Progenitor cell of endocrine pancreas (in vitro differentiated cells): ENCODE measurements at regions not wholly inside any gene's neighbourhood (a gene's known extent, or its start where the extent isn't known, plus 50 kb on each side); places are given as distances from the start of the nearest gene placed in this dataset.
"Not testable (repeated sequence)": the region's sequence is repeated elsewhere in the genome, so short reads cannot be mapped to it uniquely, and the experiment has no call there.

Source experiments
- DNase-seq: peaks from one replicate; pipeline ENCODE4 v3.0.0; 2021; ENCODE audit warnings: low spot score; ENCODE audit not compliant: unreplicated experiment
- H3K27ac Mint-ChIP-seq: 2 replicates; pipeline ENCODE4 v1.8.0; 2021; ENCODE audit warnings: mild to moderate bottlenecking, moderate library complexity, mixed read lengths
- H3K27me3 Mint-ChIP-seq: 2 replicates; pipeline ENCODE4 v1.8.0; 2021; ENCODE audit warnings: mixed read lengths
- H3K36me3 Mint-ChIP-seq: 2 replicates; pipeline ENCODE4 v1.8.0; 2022; ENCODE audit warnings: mixed read lengths; ENCODE audit not compliant: insufficient read depth
- H3K4me1 Mint-ChIP-seq: 2 replicates; pipeline ENCODE4 v1.8.0; 2021; ENCODE audit warnings: low read depth, mixed read lengths
- H3K4me3 Mint-ChIP-seq: 2 replicates; pipeline ENCODE4 v1.8.0; 2021; ENCODE audit warnings: low read depth, mild to moderate bottlenecking, moderate library complexity, mixed read lengths
- H3K9me3 Mint-ChIP-seq: 2 replicates; pipeline ENCODE4 v1.8.0; 2021; ENCODE audit warnings: low read depth, mixed read lengths
- CTCF ChIP-seq: fragments of 200-600 bp; sonication (generic); IDR thresholded peaks from one replicate; pipeline ENCODE4 v1.5.0; 2021; ENCODE audit warnings: antibody characterized with exemption, mild to moderate bottlenecking; ENCODE audit not compliant: unreplicated experiment

- no peak for DNase-seq
These were observed 104.6 kb upstream of the KLF13 start for GRCh38 chr15:31221936-31222515.

DNA sequence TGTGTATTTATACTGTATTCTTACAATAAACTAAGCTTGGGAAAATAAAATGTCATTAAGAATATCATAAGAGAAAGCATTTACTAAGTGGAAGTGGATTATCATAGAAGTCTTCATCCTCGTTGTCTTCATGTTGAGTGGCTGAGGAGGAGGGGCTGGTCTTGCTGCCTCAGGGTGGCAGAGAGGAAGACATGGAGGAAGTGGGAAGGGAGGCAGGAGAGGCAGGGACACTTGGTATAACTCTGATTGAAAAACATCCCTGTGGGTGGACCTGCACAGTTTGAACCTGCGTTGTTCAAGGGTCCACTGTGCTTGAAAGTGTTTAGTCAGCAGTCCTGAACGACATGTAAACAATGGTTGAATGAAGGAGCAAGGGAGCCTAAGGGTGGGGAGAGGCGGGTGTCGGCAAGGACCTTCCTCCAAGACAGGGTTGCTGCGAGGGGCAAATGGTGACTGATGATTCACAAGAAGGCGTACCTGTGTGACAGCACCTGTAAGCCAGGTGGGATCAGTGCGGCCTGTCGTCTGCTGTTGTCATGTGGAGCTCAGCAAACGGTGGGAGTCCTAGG lies 103.8 kb upstream of the KLF13 start:
- Mint-ChIP-seq H3K27me3 (peaks cover 24% of the 10 kb centered on the region), H3K9me3 (peaks cover 3% of the 10 kb centered on the region), H3K27ac (no peak overlapping the region), H3K4me1 (peaks cover 7% of the 10 kb centered on the region), H3K36me3 (no peaks in the 10 kb centered on the region), H3K4me3 (no peak overlapping the region)
- DNase-seq, result no peak
- no peak for TF ChIP-seq CTCF

More at GRCh38 chr15:31221936-31222515, 104.6 kb upstream of the KLF13 start:
- peaks cover 7% of the 10 kb centered on the region for H3K4me1 Mint-ChIP-seq
- peaks cover 26% of the 10 kb centered on the region for H3K27me3 Mint-ChIP-seq
- H3K36me3 Mint-ChIP-seq, result no peaks in the 10 kb centered on the region
- H3K27ac Mint-ChIP-seq, result no peak overlapping the region
- no peak overlapping the region for H3K4me3 Mint-ChIP-seq
- no peak for TF ChIP-seq CTCF
- H3K9me3 Mint-ChIP-seq, result peaks cover 3% of the 10 kb centered on the region

DNA sequence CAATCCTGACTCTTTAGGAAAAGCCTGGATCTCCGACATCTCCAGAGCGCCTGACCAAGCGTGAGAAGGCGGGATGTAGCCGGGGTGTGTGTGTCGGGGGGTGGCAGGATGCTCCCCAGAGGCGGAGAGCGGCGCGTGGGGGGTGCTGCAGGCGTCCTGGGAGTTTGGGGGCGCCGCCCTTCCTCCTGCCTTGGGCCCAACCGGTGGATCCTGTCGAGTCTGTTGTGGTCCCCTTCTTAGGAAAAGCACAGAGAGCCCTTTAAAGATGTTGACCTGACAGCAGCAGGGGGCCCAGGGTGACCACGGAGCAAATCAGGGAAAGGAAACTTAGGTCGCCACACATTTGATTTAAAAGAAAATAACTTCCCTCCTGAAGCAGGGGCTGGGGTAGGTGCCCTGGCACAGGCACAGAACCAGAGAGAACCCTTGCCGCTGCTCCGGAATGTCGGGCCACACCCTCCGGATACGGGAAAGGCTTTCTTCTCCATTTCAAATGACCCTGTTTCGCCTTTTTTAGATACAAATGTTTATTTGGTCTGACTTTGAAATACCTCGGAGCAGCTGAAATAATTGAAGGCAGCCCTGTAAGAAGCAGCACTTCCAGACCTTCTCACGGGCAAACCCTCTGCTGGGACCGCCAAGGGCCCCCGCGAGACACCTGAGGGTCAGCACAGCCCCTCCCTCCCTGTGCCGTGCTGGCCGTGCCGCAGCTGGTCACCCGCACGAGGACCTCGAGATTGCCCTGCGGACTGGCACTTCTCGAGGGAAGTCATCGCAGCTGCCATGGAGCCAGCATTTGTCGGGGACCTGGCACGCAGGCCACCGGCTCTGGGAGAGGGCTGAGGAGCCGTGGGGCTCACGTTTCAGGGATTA lies 102.9 kb upstream of the KLF13 start:
- Mint-ChIP-seq H3K9me3 (peaks cover 3% of the 10 kb centered on the region), H3K4me1 (peaks cover 7% of the 10 kb centered on the region), H3K27ac (no peak overlapping the region), H3K4me3 (no peak overlapping the region), H3K27me3 (peaks cover 17% of the 10 kb centered on the region), H3K36me3 (no peaks in the 10 kb centered on the region)
- TF ChIP-seq CTCF, result no peak
- no peak for DNase-seq

DNA sequence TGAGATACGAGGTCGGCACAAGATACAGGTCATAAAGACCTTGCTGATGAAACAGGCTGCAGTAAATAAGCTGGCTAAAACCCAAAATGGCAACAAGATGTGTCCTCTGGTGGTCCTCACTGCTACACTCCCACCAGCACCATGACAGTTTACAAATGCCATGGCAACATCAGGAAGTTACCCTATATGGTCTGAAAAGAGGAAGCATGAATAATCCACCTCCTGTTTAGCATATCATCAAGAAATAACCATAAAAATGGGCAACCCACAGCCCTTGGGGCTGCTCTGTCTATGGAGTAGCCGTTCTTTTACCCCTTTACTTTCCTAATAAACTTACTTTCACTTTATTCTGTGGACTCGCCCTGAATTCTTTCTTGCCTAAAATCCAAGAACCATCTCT lies 102.0 kb upstream of the KLF13 start:
- peaks cover 17% of the 10 kb centered on the region for H3K27me3 Mint-ChIP-seq
- not testable (repeated sequence) for H3K9me3 Mint-ChIP-seq, H3K27ac Mint-ChIP-seq, H3K4me1 Mint-ChIP-seq, H3K4me3 Mint-ChIP-seq, DNase-seq, H3K36me3 Mint-ChIP-seq

DNA sequence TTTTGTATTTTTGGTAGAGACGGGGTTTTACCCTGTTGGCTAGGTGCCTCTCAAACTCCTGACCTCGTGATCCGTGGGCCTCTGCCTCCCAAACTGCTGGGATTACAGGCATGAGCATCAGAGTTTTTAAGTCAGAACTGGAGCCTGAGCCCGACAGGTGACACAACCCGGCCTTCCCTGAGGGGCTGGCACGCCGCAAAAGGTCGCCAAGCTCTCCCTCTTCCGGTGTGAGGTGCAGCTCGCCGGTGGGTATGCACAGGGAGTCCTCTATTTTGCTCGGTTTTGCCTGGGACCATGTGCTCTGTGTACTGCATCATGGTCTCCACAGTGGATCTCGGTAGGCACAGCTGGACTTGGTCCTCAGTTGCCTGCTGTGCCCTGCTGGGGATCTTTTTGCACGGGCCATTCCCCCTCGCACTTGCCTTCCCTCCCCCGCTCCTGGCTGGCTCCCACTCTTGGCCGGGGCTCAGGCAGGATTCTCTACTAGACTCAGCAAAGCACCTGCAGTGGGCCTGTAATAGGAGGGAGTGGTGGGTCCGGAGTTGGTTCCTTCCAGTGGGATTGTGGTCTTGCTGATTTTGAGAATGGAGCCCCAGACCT lies 101.2 kb upstream of the KLF13 start:
- no peaks in the 10 kb centered on the region for H3K36me3 Mint-ChIP-seq

More for the DNA sequence above, 101.2 kb upstream of the KLF13 start:
- Mint-ChIP-seq H3K27ac (no peak overlapping the region), H3K27me3 (peaks cover 17% of the 10 kb centered on the region), H3K4me3 (no peak overlapping the region), H3K9me3 (peaks cover 3% of the 10 kb centered on the region), H3K4me1 (peaks cover 6% of the 10 kb centered on the region)
- no peak for TF ChIP-seq CTCF
- no peak for DNase-seq
